Thyroid gland (tissue), 4 donors: ENCODE measurements at regions not wholly inside any gene's neighbourhood (a gene's known extent, or its start where the extent isn't known, plus 50 kb on each side); places are given as distances from the start of the nearest gene placed in this dataset.

Experiments used
- DNase-seq, 2 donors: peaks; one replicate each; pipeline ENCODE4 v3.0.0-alpha.2; 2019
- H3K27ac ChIP-seq, 3 donors: fragments of 200-600 bp; sonication (generic); 1 replicate in 2 of 3; 2 replicates in 1 of 3; pipeline ENCODE4 v1.5.1; 2016 to 2019; ENCODE audit warnings: mild to moderate bottlenecking in 1 of 3, moderate library complexity in 1 of 3
- H3K27me3 ChIP-seq: fragments of 200-600 bp; sonication (generic); one replicate; pipeline ENCODE4 v1.5.1; 2019
- H3K36me3 ChIP-seq, 2 donors: fragments of 200-600 bp; sonication (generic); one replicate each; pipeline ENCODE4 v1.5.1; 2016 to 2019
- H3K4me1 ChIP-seq, 2 donors: fragments of 200-600 bp; sonication (generic); one replicate each; pipeline ENCODE4 v1.5.1; 2017 to 2019
- H3K4me3 ChIP-seq, 3 donors: fragments of 200-600 bp; sonication (generic); replicated peaks in 1 of 3; 1 replicate in 2 of 3; 2 replicates in 1 of 3; pipeline ENCODE4 v1.5.1; 2016; ENCODE audit warnings: mild to moderate bottlenecking in 1 of 3
- H3K9me3 ChIP-seq: fragments of 200-600 bp; sonication (generic); one replicate; pipeline ENCODE4 v1.5.1; 2017
- POLR2A ChIP-seq, 2 donors: fragments of 450-650 bp; IDR thresholded peaks; one replicate each; pipeline ENCODE4 v1.6.1; 2017; ENCODE audit warnings: antibody characterized with exemption in 2 of 2, mild to moderate bottlenecking in 2 of 2, moderate library complexity in 1 of 2
- WGBS, 2 donors: methylation state at CpG; one replicate each; pipeline ENCODE4 v1.1.5; 2017; 5-methylcytosine and 5-hydroxymethylcytosine counted together
- intact Hi-C: fragments of 100-400 bp; cut with DNase I; formaldehyde crosslinking; loops from one replicate; pipeline ENCODE4 v1.15.1; 2023
- TF ChIP-seq, protein P1 (sequence below), 6 experiments: fragments of 200-600 bp in 3 of 6; fragments of 450-650 bp in 3 of 6; sonication (generic) in 3 of 6; IDR thresholded peaks; one replicate each; pipeline ENCODE4 v1.5.1; 2016 to 2019; ENCODE audit warnings: antibody characterized with exemption in 6 of 6, mild to moderate bottlenecking in 2 of 6, inconsistent platforms in 1 of 6, moderate library complexity in 1 of 6

GRCh38 chr18:2302012-2302411 lies 269.3 kb downstream of the METTL4 start:
- Histone ChIP-seq H3K9me3 (no peaks in the 10 kb centered on the region), H3K36me3 (no peaks in the 10 kb centered on the region), H3K27me3 (no peaks in the 10 kb centered on the region), H3K27ac (no peak overlapping the region), H3K4me1 (no peaks in the 10 kb centered on the region), H3K4me3 (no peak overlapping the region)
- WGBS, 2 donors: 66 to 76% methylated on average over 1 of the region's 1 CpG
- TF ChIP-seq, protein P1, sequence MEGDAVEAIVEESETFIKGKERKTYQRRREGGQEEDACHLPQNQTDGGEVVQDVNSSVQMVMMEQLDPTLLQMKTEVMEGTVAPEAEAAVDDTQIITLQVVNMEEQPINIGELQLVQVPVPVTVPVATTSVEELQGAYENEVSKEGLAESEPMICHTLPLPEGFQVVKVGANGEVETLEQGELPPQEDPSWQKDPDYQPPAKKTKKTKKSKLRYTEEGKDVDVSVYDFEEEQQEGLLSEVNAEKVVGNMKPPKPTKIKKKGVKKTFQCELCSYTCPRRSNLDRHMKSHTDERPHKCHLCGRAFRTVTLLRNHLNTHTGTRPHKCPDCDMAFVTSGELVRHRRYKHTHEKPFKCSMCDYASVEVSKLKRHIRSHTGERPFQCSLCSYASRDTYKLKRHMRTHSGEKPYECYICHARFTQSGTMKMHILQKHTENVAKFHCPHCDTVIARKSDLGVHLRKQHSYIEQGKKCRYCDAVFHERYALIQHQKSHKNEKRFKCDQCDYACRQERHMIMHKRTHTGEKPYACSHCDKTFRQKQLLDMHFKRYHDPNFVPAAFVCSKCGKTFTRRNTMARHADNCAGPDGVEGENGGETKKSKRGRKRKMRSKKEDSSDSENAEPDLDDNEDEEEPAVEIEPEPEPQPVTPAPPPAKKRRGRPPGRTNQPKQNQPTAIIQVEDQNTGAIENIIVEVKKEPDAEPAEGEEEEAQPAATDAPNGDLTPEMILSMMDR (IDR thresholded peaks at IDR 0.05): no peak
- TF ChIP-seq POLR2A (IDR thresholded peaks at IDR 0.05): no peak
- intact Hi-C loops: no loop called here
- DNase-seq: no peak

DNA sequence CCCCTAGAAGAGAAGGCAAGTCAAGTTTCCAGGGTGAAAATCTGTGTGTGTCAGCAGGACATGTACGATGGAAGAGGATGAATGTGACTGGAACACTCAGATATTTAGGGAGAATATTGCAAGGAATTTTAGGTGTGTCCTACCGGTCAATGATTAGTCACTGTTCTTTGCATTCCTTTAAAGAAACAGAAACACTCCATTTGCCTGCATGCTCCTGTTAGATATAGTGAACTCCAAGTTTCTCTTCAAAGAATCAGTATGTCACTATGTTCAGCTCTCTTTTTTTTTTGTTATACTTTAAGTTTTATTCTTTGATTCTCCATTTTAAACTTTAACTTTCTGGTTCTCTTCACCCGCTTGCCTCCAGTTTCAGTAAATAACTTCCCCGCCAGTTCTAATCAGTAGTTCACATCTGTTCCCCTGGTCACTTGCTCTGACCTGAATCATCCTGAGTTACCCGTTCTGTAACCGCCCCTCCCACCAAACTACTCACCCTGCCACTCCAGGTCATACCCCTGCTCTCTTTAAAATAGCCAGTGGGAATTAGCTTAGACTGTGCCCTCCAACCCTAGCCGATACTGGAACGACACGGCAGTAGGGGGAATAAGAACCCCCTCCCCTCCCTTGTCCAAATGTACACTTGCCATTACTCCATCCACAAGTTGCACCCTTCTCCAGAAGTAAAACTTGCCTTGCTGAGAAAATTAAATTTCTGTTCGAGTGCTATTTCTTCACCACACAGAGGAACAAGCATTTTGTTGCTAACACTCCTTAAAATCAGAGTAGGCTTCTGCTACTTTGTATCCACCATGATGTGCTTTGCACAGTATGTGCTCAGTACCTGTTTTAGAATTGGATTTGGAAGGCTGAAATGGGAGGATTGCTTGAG lies 268.4 kb downstream of the METTL4 start:
- no peaks in the 10 kb centered on the region for H3K27me3 ChIP-seq
- H3K9me3 ChIP-seq: no peaks in the 10 kb centered on the region
- no peaks in the 10 kb centered on the region for H3K36me3 ChIP-seq
- no peaks in the 10 kb centered on the region for H3K4me1 ChIP-seq
- no peak overlapping the region for H3K27ac ChIP-seq
- TF ChIP-seq, protein P1 (IDR thresholded peaks at IDR 0.05): no peak
- no peak for TF ChIP-seq POLR2A (IDR thresholded peaks at IDR 0.05)
- no peak overlapping the region for H3K4me3 ChIP-seq
- 27 to 35% methylated on average over 10 of the region's 10 CpGs for WGBS, 2 donors
- intact Hi-C loops: no loop called here
- DNase-seq: no peak

DNA sequence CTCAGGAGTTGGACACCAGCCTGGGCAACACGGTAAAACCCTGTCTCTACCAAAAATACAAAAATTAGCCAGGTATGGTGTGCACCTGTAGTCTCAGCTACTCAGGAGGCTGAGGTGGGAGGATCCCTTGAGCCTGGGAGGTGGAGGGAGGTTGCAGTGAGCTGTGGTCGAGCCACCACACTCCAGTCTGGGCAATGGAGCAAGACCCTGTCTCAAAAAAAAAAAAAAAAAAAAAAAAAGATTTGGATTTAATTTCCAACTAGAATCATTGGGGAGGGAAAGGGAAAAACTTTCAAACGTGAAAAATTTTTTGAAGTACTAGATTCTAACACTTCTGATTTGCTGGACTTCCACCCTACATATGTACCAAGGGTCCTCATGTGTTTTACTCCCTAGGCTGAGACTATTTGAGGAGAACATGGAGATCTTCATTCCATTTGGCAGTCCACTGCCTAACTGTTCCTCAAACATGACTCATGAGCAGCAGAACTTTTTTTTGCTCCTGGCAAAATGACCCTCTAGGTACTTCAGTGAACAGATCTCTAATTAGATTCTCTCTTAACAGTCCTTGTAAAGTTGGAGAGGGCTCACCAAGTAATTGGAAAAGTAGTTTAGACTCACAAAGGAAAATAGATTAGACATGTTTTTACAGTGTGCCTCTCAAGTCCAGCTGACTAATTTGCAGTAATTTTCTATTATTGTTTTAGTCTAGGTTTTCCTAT lies 267.6 kb downstream of the METTL4 start:
- Histone ChIP-seq H3K27me3 (no peaks in the 10 kb centered on the region), H3K9me3 (no peaks in the 10 kb centered on the region), H3K36me3 (no peaks in the 10 kb centered on the region), H3K27ac (no peak overlapping the region), H3K4me3 (no peak overlapping the region), H3K4me1 (no peaks in the 10 kb centered on the region)
- intact Hi-C loops: no loop called here
- no peak for TF ChIP-seq POLR2A (IDR thresholded peaks at IDR 0.05)
- TF ChIP-seq, protein P1 (IDR thresholded peaks at IDR 0.05): no peak
- WGBS, 2 donors: 31 to 33% methylated on average over 3 of the region's 3 CpGs
- no peak for DNase-seq

DNA sequence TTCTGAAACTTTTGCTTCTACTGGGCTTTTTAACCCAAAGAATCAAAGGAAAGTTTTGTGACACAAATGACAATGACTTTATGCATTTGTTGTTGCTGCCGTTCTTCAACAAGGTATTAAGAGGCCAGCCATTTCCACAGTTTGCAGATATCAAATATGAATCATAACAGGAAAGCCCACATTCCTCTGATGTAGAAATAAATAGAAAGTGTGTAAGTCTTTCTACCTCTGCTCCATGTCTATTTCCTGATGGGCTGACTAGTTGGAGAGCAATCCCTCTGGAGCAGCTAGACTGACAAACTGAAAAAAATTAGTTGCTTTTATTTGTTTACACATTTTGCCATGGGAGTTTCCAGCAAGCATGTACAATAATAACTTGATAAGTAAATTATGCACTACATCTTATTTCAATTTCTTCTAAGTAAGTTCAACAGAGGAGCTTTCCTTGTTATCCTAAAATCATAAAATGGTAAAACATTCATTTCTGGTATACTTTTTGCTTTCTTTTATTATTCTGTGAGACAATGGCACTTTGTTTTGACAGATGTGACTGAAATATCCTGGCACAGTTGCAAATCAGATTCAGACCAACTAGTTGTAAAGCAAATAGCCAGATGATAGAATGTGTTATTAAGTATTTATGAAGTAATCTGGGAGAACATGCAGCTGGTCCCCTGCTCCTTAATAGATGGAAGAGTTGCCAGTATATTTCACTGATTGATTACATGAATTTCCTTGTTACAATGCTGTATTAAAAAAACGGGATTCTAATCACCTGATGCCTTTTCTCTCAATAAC lies 266.7 kb downstream of the METTL4 start:
- no peaks in the 10 kb centered on the region for H3K27me3 ChIP-seq
- TF ChIP-seq, protein P1 (IDR thresholded peaks at IDR 0.05): no peak
- no peak for TF ChIP-seq POLR2A (IDR thresholded peaks at IDR 0.05)
- intact Hi-C loops: no loop called here
- H3K4me1 ChIP-seq: no peaks in the 10 kb centered on the region
- no peak overlapping the region for H3K4me3 ChIP-seq
- no peaks in the 10 kb centered on the region for H3K36me3 ChIP-seq
- no peak for DNase-seq
- 42 to 61% methylated on average over 2 of the region's 2 CpGs for WGBS, 2 donors
- no peak overlapping the region for H3K27ac ChIP-seq
- no peaks in the 10 kb centered on the region for H3K9me3 ChIP-seq
